Breast epithelium (tissue), 3 donors: ENCODE measurements at regions not wholly inside any gene's neighbourhood (a gene's known extent, or its start where the extent isn't known, plus 50 kb on each side); places are given as distances from the start of the nearest gene placed in this dataset.

Experiments used
- CTCF ChIP-seq, 3 donors: fragments of 450-650 bp; IDR thresholded peaks; one replicate each; pipeline ENCODE4 v1.5.1; 2016 to 2017; ENCODE audit warnings: antibody characterized with exemption in 3 of 3, mild to moderate bottlenecking in 3 of 3, moderate library complexity in 3 of 3
- POLR2A ChIP-seq: fragments of 450-650 bp; IDR thresholded peaks from one replicate; pipeline ENCODE4 v1.6.1; 2016; ENCODE audit warnings: antibody characterized with exemption, mild to moderate bottlenecking, moderate library complexity
- POLR2AphosphoS5 ChIP-seq, 3 donors: sonication (generic); formaldehyde crosslinking; IDR thresholded peaks; one replicate each; pipeline ENCODE4 v1.6.1; 2017; ENCODE audit warnings: antibody characterized with exemption in 3 of 3

GRCh38 chr12:38151991-38152700, 164.4 kb upstream of the ALG10B start:
- TF ChIP-seq CTCF (IDR thresholded peaks at IDR 0.05) (no peak), POLR2AphosphoS5 (IDR thresholded peaks at IDR 0.05) (no peak), POLR2A (no peak)
